Endodermal cell (in vitro differentiated cells): ENCODE measurements at regions not wholly inside any gene's neighbourhood (a gene's known extent, or its start where the extent isn't known, plus 50 kb on each side); places are given as distances from the start of the nearest gene placed in this dataset.

Experiments
- DNase-seq: peaks from one replicate; pipeline ENCODE4 v3.0.0-alpha.2; 2017
- H3K27ac ChIP-seq: 2 replicates; pipeline ENCODE4 v1.5.1; 2013; ENCODE audit warnings: mild to moderate bottlenecking, low read depth, low read length, moderate library complexity
- H3K27me3 ChIP-seq: 2 replicates; pipeline ENCODE4 v1.6.1; 2013; ENCODE audit warnings: mild to moderate bottlenecking, low read length, moderate library complexity; ENCODE audit not compliant: insufficient read depth, control insufficient read depth, poor library complexity, severe bottlenecking
- H3K36me3 ChIP-seq: 2 replicates; pipeline ENCODE4 v1.7.0; 2013; ENCODE audit warnings: mild to moderate bottlenecking, low read length, moderate library complexity; ENCODE audit not compliant: control insufficient read depth, insufficient read depth
- H3K4me1 ChIP-seq: one replicate; pipeline ENCODE4 v1.7.0; 2013; ENCODE audit warnings: low read length; ENCODE audit not compliant: control insufficient read depth, insufficient read depth
- H3K4me3 ChIP-seq: 2 replicates; pipeline ENCODE4 v1.5.1; 2013; ENCODE audit warnings: mild to moderate bottlenecking, low read length, moderate library complexity
- H3K9ac ChIP-seq: 2 replicates; pipeline ENCODE4 v1.6.1; 2013; ENCODE audit warnings: mild to moderate bottlenecking, low read length, moderate library complexity; ENCODE audit not compliant: poor library complexity, severe bottlenecking; ENCODE audit errors: extremely low read depth
- H3K9me3 ChIP-seq: 2 replicates; pipeline ENCODE4 v1.6.1; 2013; ENCODE audit warnings: mild to moderate bottlenecking, low read length, moderate library complexity; ENCODE audit not compliant: control insufficient read depth
- H3K27ac Mint-ChIP-seq: 2 replicates; pipeline ENCODE4 v1.8.0; 2020; ENCODE audit warnings: mixed read lengths
- H3K27me3 Mint-ChIP-seq: 2 replicates; pipeline ENCODE4 v1.8.0; 2021; ENCODE audit warnings: mild to moderate bottlenecking, mixed read lengths; ENCODE audit not compliant: insufficient read depth
- H3K36me3 Mint-ChIP-seq: 2 replicates; pipeline ENCODE4 v1.8.0; 2020; ENCODE audit warnings: low read depth, mixed read lengths
- H3K4me1 Mint-ChIP-seq: 2 replicates; pipeline ENCODE4 v1.8.0; 2020; ENCODE audit warnings: mixed read lengths
- H3K4me3 Mint-ChIP-seq: 2 replicates; pipeline ENCODE4 v1.8.0; 2020; ENCODE audit warnings: mild to moderate bottlenecking, moderate library complexity, mixed read lengths
- H3K9me3 Mint-ChIP-seq: 2 replicates; pipeline ENCODE4 v1.8.0; 2020; ENCODE audit warnings: mild to moderate bottlenecking, mixed read lengths
- CTCF ChIP-seq: fragments of 200-600 bp; sonication (generic); conservative IDR thresholded peaks from 2 replicates; pipeline ENCODE4 v1.5.0; 2021; ENCODE audit warnings: antibody characterized with exemption, mild to moderate bottlenecking
- WGBS, 2 experiments: methylation state at CpG; one replicate each; pipeline versions ENCODE4 v1.1.5 to v1.1.7; 2013; ENCODE audit warnings: missing lambda C conversion rate in 2 of 2, mixed read lengths in 1 of 2; ENCODE audit not compliant: insufficient coverage in 1 of 2, insufficient read length in 1 of 2; 5-methylcytosine and 5-hydroxymethylcytosine counted together

- no peak for TF ChIP-seq CTCF
- H3K27ac ChIP-seq: no peak overlapping the region
- no peak overlapping the region for H3K27ac Mint-ChIP-seq
Measured at GRCh38 chr2:16175247-16175825, 235.0 kb downstream of the MYCN start.

GRCh38 chr2:16174693-16175045, 234.3 kb downstream of the MYCN start:
- Mint-ChIP-seq H3K27ac (no peak overlapping the region), H3K27me3 (no peaks in the 10 kb centered on the region), H3K4me3 (no peak overlapping the region), H3K36me3 (no peaks in the 10 kb centered on the region), H3K4me1 (peaks cover 16% of the 10 kb centered on the region), H3K9me3 (no peaks in the 10 kb centered on the region)
- Histone ChIP-seq H3K27me3 (no peaks in the 10 kb centered on the region), H3K4me1 (no peaks in the 10 kb centered on the region), H3K36me3 (no peaks in the 10 kb centered on the region), H3K9ac (no peak overlapping the region), H3K27ac (no peak overlapping the region), H3K9me3 (peaks cover under 1% of the 10 kb centered on the region), H3K4me3 (no peak overlapping the region)
- no peak for TF ChIP-seq CTCF
- WGBS, 2 experiments: 90 to 93% methylated on average over 3 of the region's 3 CpGs
- no peak for DNase-seq

More at GRCh38 chr2:16175247-16175825, 235.0 kb downstream of the MYCN start:
- Histone ChIP-seq H3K9ac (no peak overlapping the region), H3K9me3 (no peaks in the 10 kb centered on the region), H3K36me3 (no peaks in the 10 kb centered on the region), H3K4me1 (peaks cover 4% of the 10 kb centered on the region), H3K4me3 (no peak overlapping the region), H3K27me3 (no peaks in the 10 kb centered on the region)
- Mint-ChIP-seq H3K27me3 (no peaks in the 10 kb centered on the region), H3K4me1 (peaks cover 23% of the 10 kb centered on the region), H3K9me3 (no peaks in the 10 kb centered on the region), H3K36me3 (no peaks in the 10 kb centered on the region), H3K4me3 (no peak overlapping the region)
- no peak for DNase-seq
- WGBS, 2 experiments: 95 to 100% methylated on average over 1 to 3 of the region's 3 CpGs

GRCh38 chr2:16173893-16174692, 233.7 kb downstream of the MYCN start:
- WGBS, 2 experiments: 80 to 97% methylated on average over 2 to 3 of the region's 3 CpGs
- no peaks in the 10 kb centered on the region for H3K36me3 ChIP-seq
- H3K36me3 Mint-ChIP-seq: no peaks in the 10 kb centered on the region
- H3K4me1 Mint-ChIP-seq: peaks cover 13% of the 10 kb centered on the region
- H3K27me3 ChIP-seq: no peaks in the 10 kb centered on the region
- peaks cover under 1% of the 10 kb centered on the region for H3K9me3 Mint-ChIP-seq
- no peaks in the 10 kb centered on the region for H3K27me3 Mint-ChIP-seq
- H3K4me3 ChIP-seq: no peak overlapping the region
- no peaks in the 10 kb centered on the region for H3K4me1 ChIP-seq
- no peak overlapping the region for H3K27ac Mint-ChIP-seq
- TF ChIP-seq CTCF: no peak
- DNase-seq: no peak
- H3K9me3 ChIP-seq: peaks cover 6% of the 10 kb centered on the region
- no peak overlapping the region for H3K4me3 Mint-ChIP-seq
- H3K9ac ChIP-seq: no peak overlapping the region
- no peak overlapping the region for H3K27ac ChIP-seq
